Peyer's patch (tissue), 4 donors: ENCODE measurements at regions not wholly inside any gene's neighbourhood (a gene's known extent, or its start where the extent isn't known, plus 50 kb on each side); places are given as distances from the start of the nearest gene placed in this dataset.

Experiments
- CTCF ChIP-seq, 6 experiments: fragments of 450-650 bp in 4 of 6; fragments of 200-600 bp in 2 of 6; sonication (generic) in 1 of 6; IDR thresholded peaks; one replicate each; pipeline ENCODE4 v1.5.1; 2017 to 2019; ENCODE audit warnings: antibody characterized with exemption in 6 of 6, mild to moderate bottlenecking in 3 of 6, moderate library complexity in 1 of 6
- POLR2A ChIP-seq, 2 donors: fragments of 450-650 bp; IDR thresholded peaks; one replicate each; pipeline ENCODE4 v1.5.1; 2017; ENCODE audit warnings: antibody characterized with exemption in 2 of 2, mild to moderate bottlenecking in 2 of 2, moderate library complexity in 2 of 2

- TF ChIP-seq CTCF (IDR thresholded peaks at IDR 0.05) (no peak), POLR2A (IDR thresholded peaks at IDR 0.05) (no peak)
These were observed 133.7 kb upstream of the TBX18 start for GRCh38 chr6:84897988-84898594.
